ENCODE measurements at regions not wholly inside any gene's neighbourhood (a gene's known extent, or its start where the extent isn't known, plus 50 kb on each side); places are given as distances from the start of the nearest gene placed in this dataset.
"Not testable (repeated sequence)": the region's sequence is repeated elsewhere in the genome, so short reads cannot be mapped to it uniquely, and the experiment has no call there.

DNA sequence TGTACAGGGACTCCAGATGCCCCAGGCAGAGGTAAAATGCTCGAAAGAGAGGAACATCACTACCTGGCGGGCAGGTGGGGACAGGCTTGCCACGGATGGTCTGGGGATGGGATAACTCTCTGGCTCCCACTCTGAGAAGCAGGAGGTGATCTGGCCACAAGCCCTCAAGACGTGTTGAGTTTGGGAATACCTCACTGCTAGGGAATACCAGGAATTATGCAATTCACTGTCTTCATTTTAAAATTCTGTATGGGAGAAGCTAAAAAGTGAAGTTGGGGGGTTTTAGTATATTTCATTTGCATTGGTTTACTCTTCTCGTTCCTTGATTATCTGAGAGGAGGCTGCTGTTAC lies 510.4 kb downstream of the CCDC171 start:
- no peak for DNase-seq
- Mint-ChIP-seq H3K36me3 (ENCODE audit: low read depth) (no peaks in the 10 kb centered on the region), H3K27ac (no peak overlapping the region), H3K9me3 (peaks cover 23% of the 10 kb centered on the region), H3K4me1 (peaks cover 9% of the 10 kb centered on the region), H3K4me3 (no peak overlapping the region), H3K27me3 (ENCODE audit: insufficient read depth) (no peaks in the 10 kb centered on the region)
- Histone ChIP-seq H3K36me3 (ENCODE audit: control insufficient read depth, insufficient read depth, low read length) (no peaks in the 10 kb centered on the region), H3K27me3 (ENCODE audit: control insufficient read depth, insufficient read depth, low read length, poor library complexity, severe bottlenecking) (no peaks in the 10 kb centered on the region), H3K27ac (ENCODE audit: low read depth, low read length) (no peak overlapping the region), H3K9me3 (ENCODE audit: control insufficient read depth, low read length) (no peaks in the 10 kb centered on the region), H3K9ac (ENCODE audit: extremely low read depth, low read length, poor library complexity, severe bottlenecking) (no peak overlapping the region), H3K4me3 (ENCODE audit: low read length) (no peak overlapping the region), H3K4me1 (ENCODE audit: control insufficient read depth, insufficient read depth, low read length) (no peaks in the 10 kb centered on the region)
- WGBS, 2 experiments (ENCODE audit: insufficient coverage in 1 of 2, insufficient read length in 1 of 2), result 91 to 100% methylated on average over 2 to 5 of the region's 5 CpGs
- TF ChIP-seq, protein P1, sequence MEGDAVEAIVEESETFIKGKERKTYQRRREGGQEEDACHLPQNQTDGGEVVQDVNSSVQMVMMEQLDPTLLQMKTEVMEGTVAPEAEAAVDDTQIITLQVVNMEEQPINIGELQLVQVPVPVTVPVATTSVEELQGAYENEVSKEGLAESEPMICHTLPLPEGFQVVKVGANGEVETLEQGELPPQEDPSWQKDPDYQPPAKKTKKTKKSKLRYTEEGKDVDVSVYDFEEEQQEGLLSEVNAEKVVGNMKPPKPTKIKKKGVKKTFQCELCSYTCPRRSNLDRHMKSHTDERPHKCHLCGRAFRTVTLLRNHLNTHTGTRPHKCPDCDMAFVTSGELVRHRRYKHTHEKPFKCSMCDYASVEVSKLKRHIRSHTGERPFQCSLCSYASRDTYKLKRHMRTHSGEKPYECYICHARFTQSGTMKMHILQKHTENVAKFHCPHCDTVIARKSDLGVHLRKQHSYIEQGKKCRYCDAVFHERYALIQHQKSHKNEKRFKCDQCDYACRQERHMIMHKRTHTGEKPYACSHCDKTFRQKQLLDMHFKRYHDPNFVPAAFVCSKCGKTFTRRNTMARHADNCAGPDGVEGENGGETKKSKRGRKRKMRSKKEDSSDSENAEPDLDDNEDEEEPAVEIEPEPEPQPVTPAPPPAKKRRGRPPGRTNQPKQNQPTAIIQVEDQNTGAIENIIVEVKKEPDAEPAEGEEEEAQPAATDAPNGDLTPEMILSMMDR (conservative IDR thresholded peaks at IDR 0.05), result no peak

- Mint-ChIP-seq H3K36me3 (ENCODE audit: low read depth) (no peaks in the 10 kb centered on the region), H3K27me3 (ENCODE audit: insufficient read depth) (no peaks in the 10 kb centered on the region), H3K4me1 (peaks cover 8% of the 10 kb centered on the region), H3K4me3 (no peak overlapping the region), H3K27ac (no peak overlapping the region), H3K9me3 (peaks cover 10% of the 10 kb centered on the region)
- WGBS, 2 experiments (ENCODE audit: insufficient coverage in 1 of 2, insufficient read length in 1 of 2), result 88 to 91% methylated on average over 8 of the region's 8 CpGs
- H3K9ac ChIP-seq (ENCODE audit: extremely low read depth, low read length, poor library complexity, severe bottlenecking), result no peak overlapping the region
- TF ChIP-seq, protein P1 (conservative IDR thresholded peaks at IDR 0.05), result no peak
- no peak overlapping the region for H3K27ac ChIP-seq (ENCODE audit: low read depth, low read length)
- H3K27me3 ChIP-seq (ENCODE audit: control insufficient read depth, insufficient read depth, low read length, poor library complexity, severe bottlenecking), result no peaks in the 10 kb centered on the region
- H3K36me3 ChIP-seq (ENCODE audit: control insufficient read depth, insufficient read depth, low read length), result no peaks in the 10 kb centered on the region
- DNase-seq, result peak; percentile 17
- H3K9me3 ChIP-seq (ENCODE audit: control insufficient read depth, low read length), result no peaks in the 10 kb centered on the region
- H3K4me3 ChIP-seq (ENCODE audit: low read length), result no peak overlapping the region
- no peaks in the 10 kb centered on the region for H3K4me1 ChIP-seq (ENCODE audit: control insufficient read depth, insufficient read depth, low read length)
Observed at GRCh38 chr9:16064771-16065170, 511.9 kb downstream of the CCDC171 start.

- H3K27me3 ChIP-seq (ENCODE audit: control insufficient read depth, insufficient read depth, low read length, poor library complexity, severe bottlenecking); H3K9me3 ChIP-seq (ENCODE audit: control insufficient read depth, low read length); H3K36me3 ChIP-seq (ENCODE audit: control insufficient read depth, insufficient read depth, low read length); H3K36me3 Mint-ChIP-seq (ENCODE audit: low read depth); H3K27ac Mint-ChIP-seq; H3K4me1 ChIP-seq (ENCODE audit: control insufficient read depth, insufficient read depth, low read length); H3K27me3 Mint-ChIP-seq (ENCODE audit: insufficient read depth); H3K4me1 Mint-ChIP-seq; H3K9me3 Mint-ChIP-seq; DNase-seq; H3K9ac ChIP-seq (ENCODE audit: extremely low read depth, low read length, poor library complexity, severe bottlenecking); H3K27ac ChIP-seq (ENCODE audit: low read depth, low read length); H3K4me3 Mint-ChIP-seq; H3K4me3 ChIP-seq (ENCODE audit: low read length): not testable (repeated sequence)
- 89 to 100% methylated on average over 1 of the region's 6 CpGs for WGBS, 2 experiments (ENCODE audit: insufficient coverage in 1 of 2, insufficient read length in 1 of 2)
Observed at GRCh38 chr9:16066201-16066600, 513.4 kb downstream of the CCDC171 start.

DNA sequence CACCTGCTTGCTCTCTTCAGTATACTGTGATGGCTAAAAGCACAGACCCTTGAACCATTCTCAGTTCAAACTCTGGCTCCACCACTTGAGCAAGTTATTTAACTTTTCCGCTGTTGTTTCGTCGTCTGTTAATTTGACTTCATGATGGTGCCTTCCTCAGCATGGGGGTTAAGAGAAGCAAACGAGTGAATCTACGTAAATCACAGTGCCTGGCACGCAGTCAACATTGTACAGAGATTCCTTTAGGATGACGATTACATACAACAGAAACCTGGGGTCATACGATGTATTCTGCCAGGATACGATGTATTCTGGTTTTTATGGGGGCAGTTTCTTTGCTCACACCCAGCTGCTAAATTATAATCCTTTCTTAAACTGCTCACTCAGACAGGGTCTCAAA lies 515.6 kb downstream of the CCDC171 start:
- Histone ChIP-seq H3K4me1 (ENCODE audit: control insufficient read depth, insufficient read depth, low read length) (no peaks in the 10 kb centered on the region), H3K9ac (ENCODE audit: extremely low read depth, low read length, poor library complexity, severe bottlenecking) (no peak overlapping the region), H3K4me3 (ENCODE audit: low read length) (no peak overlapping the region), H3K27ac (ENCODE audit: low read depth, low read length) (no peak overlapping the region), H3K9me3 (ENCODE audit: control insufficient read depth, low read length) (no peaks in the 10 kb centered on the region), H3K36me3 (ENCODE audit: control insufficient read depth, insufficient read depth, low read length) (no peaks in the 10 kb centered on the region), H3K27me3 (ENCODE audit: control insufficient read depth, insufficient read depth, low read length, poor library complexity, severe bottlenecking) (no peaks in the 10 kb centered on the region)
- H3K9me3 Mint-ChIP-seq, result peaks cover 5% of the 10 kb centered on the region
- no peak for DNase-seq
- H3K4me3 Mint-ChIP-seq, result no peak overlapping the region
- 93 to 95% methylated on average over 9 of the region's 9 CpGs for WGBS, 2 experiments (ENCODE audit: insufficient coverage in 1 of 2, insufficient read length in 1 of 2)
- H3K27ac Mint-ChIP-seq, result no peak overlapping the region
- TF ChIP-seq, protein P1 (conservative IDR thresholded peaks at IDR 0.05), result no peak
- peaks cover 5% of the 10 kb centered on the region for H3K4me1 Mint-ChIP-seq
- peaks cover 5% of the 10 kb centered on the region for H3K27me3 Mint-ChIP-seq (ENCODE audit: insufficient read depth)
- no peaks in the 10 kb centered on the region for H3K36me3 Mint-ChIP-seq (ENCODE audit: low read depth)
